GM18907 (cell line): ENCODE measurements at regions not wholly inside any gene's neighbourhood (a gene's known extent, or its start where the extent isn't known, plus 50 kb on each side); places are given as distances from the start of the nearest gene placed in this dataset.

Experiments
- ATAC-seq: cut with Tn5 transposase; IDR thresholded peaks from one replicate; pipeline ENCODE4 v1.9.1; 2021; ENCODE audit warnings: mild to moderate bottlenecking, moderate library complexity; ENCODE audit not compliant: unreplicated experiment

DNA sequence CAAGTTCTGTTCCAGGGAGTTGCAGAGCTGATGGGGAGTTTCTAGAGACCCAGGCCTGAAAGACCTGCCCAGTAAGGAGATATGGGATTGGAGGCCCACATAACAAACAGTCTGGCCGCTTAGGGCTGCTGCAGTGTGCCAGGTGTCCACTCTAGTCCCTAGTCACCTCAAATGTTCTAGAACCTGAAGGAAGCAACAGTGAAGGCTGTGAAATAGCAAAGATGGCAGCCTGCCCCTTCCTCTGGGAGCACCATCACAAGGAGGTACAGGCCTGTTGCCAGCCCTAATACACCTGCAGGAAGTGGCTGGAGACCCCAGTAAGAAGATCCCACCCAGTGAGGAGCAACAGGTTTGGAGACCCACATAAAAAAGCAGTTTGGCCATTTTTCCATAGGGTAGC lies 783.8 kb upstream of the EDIL3 start:
- no peak for ATAC-seq

DNA sequence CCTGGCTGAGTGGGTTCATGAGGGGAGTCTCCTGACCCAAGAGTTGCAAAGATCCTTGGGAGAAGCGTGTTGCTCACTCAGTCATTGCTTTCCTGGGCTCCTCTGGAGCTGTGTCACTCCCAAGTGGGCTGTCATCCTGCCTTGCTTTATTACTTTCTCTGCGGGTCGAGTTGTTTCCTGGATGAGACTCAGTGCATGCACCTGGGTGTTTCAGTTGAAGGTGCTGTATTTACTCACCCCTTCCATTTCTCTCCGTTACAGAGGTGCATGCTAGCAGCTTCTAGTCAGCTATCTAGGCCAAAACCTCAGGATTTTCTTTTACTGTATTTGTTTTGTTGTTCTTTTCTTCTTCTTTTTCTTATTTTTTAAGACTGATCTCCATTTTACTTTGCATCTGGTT lies 785.5 kb upstream of the EDIL3 start:
- no peak for ATAC-seq

DNA sequence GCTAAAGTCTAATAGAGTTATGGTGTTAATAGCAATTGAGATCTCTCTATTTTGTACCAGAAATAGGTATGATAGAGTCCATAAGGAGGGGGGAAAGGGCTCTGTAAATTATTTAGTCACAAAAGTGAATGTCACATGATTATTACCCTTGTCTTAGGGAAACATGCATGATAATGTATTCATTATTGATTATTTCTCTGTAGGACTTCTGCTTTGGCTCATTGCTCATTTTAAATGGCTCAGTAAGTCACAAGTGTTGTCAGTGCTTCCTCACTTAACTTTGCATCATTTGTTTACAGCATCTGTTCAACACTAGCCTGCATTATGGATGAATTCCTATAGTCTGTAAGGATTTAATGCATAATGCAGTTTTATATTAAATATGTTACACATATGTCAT lies 788.8 kb upstream of the EDIL3 start:
- no peak for ATAC-seq

DNA sequence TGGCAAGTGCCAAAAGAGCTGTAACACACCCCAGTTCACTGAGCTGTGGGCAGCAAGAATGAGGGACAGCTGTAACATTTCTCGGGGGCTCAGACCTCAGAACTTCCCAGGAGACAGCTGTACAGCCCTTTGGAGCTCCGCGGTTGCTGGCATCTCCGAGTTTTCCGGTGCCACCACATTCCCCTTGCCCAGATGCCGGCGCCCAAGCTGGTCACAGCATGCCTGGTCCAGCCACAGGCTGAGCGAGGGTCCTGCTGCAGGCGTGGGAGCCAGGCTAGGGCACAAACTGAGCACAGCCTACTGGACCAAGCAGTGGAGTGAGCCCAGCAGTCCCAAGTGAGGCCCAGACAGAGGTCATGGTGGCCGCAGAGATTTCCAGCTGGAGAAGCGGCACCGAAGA lies 797.7 kb upstream of the EDIL3 start:
- no peak for ATAC-seq

- ATAC-seq = no peak
Measured at GRCh38 chr5:85204289-85204688, 819.6 kb upstream of the EDIL3 start.

DNA sequence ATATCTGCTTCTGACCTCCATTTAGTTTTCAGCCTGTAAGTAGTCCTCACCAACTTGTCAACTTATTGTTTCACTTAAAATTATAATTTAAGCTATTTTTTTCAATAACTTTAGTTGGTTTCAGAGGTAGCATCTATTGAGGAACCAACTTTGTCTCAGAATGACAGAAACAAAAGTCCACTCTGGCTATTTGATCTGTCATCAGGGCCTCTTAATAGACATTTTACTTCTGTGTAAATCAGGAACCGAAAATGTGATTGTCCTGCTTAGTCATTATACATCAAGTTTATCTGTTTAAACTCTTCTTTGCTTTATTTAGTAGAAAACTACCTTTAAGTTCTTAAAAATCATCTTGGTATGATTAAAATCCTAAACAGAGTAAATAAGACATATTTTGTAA lies 820.8 kb upstream of the EDIL3 start:
- no peak for ATAC-seq

DNA sequence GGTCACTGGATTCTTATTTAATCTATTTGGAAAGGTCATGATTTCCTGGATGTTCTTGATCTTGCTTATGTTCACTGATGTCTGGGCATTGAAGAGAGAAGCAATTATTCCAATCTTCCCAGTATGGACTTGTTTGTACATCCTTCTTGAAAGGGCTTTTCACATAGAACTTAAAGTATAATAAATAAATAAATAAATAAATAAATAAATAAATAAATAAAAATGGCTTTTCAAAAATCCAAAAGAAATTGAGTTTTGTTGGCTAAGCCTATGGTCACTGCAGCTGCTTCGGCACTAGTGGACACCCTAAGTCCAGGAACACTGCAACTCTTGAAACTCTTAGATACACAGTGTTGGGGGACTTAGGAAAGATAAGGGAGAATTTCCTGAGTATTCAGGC lies 840.7 kb upstream of the EDIL3 start:
- no peak for ATAC-seq

- no peak for ATAC-seq
Measured at GRCh38 chr5:85249204-85249603, 864.5 kb upstream of the EDIL3 start.

GRCh38 chr5:85263125-85263524 lies 878.4 kb upstream of the EDIL3 start:
- no peak for ATAC-seq

GRCh38 chr5:85266692-85267091 lies 882.0 kb upstream of the EDIL3 start:
- ATAC-seq = no peak

DNA sequence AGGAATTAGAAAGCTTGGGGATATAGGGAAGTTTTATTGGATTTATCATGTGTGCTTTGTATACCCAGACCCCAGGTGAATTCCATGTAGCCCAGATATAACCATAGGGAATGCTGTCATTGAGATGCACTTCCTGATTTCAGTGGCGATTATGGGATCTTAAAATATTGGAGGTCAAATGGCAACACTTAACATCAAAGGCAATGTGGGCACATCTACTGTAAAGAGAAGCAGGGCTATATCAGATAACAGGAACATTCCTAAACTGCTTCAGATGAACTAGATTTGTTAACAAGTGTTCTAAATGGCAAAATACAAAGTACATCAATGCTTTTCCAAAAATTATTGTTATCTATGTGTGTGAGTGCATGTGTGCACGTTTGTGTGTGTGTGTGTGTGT lies 883.5 kb upstream of the EDIL3 start:
- ATAC-seq = no peak

GRCh38 chr5:85278193-85278592 lies 893.5 kb upstream of the EDIL3 start:
- ATAC-seq = peak; percentile 77

DNA sequence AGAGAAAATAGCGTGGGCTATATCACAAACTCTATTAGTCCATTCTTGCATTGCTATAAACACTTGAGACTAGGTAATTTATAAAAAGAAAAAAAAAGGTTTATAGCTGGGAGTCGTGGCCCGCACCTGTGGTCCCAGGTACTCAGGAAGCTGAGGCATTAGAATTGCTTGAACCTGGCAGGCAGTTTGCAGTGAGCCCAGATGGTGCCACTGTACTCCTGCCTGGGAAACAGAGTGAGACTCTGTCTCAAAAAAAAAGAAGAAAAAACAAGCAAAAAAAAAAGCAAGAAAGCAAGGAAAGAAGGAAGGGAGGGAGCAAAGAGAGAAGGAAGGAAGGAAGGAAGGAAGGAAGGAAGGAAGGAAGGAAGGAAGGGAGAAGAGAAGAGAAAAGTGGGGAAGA lies 904.2 kb upstream of the EDIL3 start:
- ATAC-seq = no peak

DNA sequence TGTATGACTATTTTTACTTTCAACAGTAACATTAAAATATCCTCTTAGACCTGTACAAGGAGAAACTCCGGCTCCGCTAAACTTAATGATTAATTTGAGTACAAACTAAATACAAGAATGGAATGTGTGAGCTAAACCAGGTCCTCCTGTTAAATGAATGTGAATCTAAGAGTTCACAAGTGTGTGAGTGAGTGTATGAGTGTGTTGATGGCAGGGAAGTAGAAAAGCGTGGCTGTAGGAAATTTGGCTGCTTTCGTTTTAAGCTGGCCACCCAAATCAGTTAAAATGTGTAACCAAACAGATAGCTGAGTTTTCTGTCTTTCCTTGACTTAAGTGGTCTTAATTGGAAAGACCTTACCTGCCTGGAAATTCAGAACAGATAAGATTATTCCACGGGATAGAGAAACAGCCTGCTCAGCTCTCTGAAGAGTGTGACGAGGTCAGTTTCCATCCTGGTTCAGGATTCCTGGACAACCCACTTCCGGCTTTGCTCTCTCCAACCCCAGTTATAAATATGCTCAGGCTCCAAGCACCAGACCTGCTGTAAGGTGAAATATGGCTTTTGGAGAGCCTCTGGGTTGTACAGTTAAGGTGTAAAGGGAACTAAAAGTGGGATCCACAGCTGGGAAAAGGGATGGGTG lies 908.6 kb upstream of the EDIL3 start:
- ATAC-seq = no peak

DNA sequence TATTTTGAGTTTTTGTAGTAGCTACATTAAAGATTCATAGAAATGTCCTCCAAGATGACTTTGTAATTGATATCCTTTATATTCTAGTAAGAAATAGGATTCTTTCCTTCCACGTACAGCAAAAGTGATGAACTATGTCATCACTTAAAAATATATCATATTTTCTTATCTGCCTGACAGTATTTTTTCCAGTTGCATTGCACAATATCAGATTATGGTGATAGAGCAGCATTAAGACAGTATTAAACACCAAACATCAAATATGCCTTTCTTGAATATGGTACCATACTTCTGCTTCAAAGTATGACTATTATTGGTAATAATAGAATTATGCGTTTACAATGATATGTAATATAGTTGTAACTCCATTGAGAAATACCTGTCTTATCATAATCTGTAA lies 919.8 kb upstream of the EDIL3 start:
- no peak for ATAC-seq

- ATAC-seq = no peak
Measured at GRCh38 chr5:85305766-85306165, 921.1 kb upstream of the EDIL3 start.

DNA sequence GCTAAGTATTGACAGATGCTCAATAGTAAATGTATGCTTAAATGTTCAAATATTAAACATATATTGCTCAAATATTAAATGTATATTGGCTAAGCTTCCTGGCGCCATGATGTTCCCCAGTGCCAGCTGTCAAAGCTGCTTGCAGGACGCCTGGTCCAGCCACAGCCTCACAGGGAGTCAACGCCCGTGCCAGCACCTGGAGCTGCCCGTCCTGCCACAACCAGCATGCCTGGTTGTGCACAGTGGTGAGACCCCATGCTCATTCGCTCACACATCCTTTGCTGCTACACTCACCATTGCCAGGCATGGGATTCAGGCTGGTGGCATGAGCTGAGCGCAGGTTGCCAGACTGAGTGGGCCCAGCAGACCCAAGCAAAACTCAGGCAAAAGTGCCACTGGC lies 926.9 kb upstream of the EDIL3 start:
- no peak for ATAC-seq

DNA sequence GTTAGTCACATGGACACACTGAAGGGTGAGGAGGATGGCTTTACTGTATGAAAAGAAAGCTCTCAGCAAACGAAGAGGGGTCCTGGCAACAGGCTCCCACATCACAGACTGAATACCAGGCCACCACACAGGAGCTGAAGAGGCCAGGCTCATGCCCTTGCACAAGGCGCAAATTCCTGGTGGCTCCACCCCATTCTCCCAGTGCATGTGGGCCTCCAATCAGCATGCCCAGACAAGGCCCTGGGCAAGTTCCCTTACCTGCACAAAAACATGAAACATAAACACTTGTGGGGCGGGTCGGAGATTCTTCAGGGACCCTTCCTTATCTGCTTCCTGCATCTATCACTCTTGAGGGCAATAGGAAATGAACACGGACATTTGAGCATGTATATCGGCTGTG lies 935.8 kb upstream of the EDIL3 start:
- no peak for ATAC-seq

- ATAC-seq = no peak
Measured at GRCh38 chr5:85333276-85333675, 948.6 kb upstream of the EDIL3 start.

DNA sequence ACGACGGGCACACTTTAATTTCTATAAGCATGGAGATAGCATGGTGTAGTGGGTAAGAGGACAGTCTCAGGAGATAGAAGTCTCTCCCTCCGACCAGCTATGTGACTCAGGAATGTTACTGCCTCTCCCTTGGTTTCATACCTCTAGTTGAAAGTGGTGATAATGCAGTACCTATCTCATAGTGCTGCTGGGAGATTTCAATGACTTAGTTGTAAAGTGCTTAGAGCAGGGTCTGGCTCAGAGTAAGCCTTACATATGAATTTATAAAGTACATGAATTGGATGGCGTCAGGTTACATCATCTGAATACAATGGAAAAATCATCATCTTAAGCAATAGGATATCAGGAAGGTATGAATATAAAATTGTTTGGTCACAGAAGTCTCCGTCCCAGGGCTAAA lies 952.8 kb upstream of the EDIL3 start:
- no peak for ATAC-seq

- ATAC-seq = no peak
Measured at GRCh38 chr5:85340790-85341189, 956.1 kb upstream of the EDIL3 start.

GRCh38 chr5:85345818-85346217 lies 961.1 kb upstream of the EDIL3 start:
- ATAC-seq = no peak

- no peak for ATAC-seq
Measured at GRCh38 chr5:85357309-85357708, 972.6 kb upstream of the EDIL3 start.

DNA sequence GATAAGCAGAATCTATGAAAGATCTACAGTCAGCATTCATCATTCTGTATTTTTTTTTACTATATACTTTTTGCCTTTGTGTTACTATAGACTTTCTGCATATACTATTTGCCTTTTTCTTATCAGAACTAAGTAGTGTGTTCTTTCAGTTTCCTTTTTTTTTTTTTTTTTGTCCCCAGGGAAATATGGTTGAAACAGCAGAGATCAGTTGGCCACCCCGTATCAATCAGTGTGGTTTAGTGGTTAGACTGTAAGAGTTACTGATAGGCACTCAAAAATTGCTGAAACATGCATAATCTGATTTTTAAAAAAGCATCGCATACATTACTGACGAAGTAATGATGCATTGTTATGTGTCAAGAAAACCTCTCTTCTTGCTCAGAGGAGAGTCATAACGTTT lies 990.8 kb upstream of the EDIL3 start:
- ATAC-seq = no peak
